Aorta (tissue), 5 donors: ENCODE measurements at regions not wholly inside any gene's neighbourhood (a gene's known extent, or its start where the extent isn't known, plus 50 kb on each side); places are given as distances from the start of the nearest gene placed in this dataset.

Experiments
- ATAC-seq: fragments of 200-7000 bp; cut with Tn5 transposase; one replicate; pipeline ENCODE4 v1.9.1; 2022; ENCODE audit warnings: moderate library complexity; ENCODE audit not compliant: low FRiP score
- DNase-seq, 2 donors: peaks; one replicate each; pipeline ENCODE4 v3.0.0-alpha.2; 2020
- H3K27ac ChIP-seq, 2 donors: one replicate each; pipeline ENCODE4 v1.5.1; 2013; ENCODE audit warnings: low read length in 2 of 2, mild to moderate bottlenecking in 2 of 2, moderate library complexity in 2 of 2, control low read depth in 1 of 2, inconsistent platforms in 1 of 2, low read depth in 1 of 2
- H3K27me3 ChIP-seq, 2 donors: one replicate each; pipeline ENCODE4 v1.6.1; 2013; ENCODE audit warnings: control low read depth in 1 of 2, low read length in 1 of 2, mild to moderate bottlenecking in 1 of 2, moderate library complexity in 1 of 2; ENCODE audit not compliant: insufficient read depth in 2 of 2, control insufficient read depth in 1 of 2
- H3K36me3 ChIP-seq, 2 donors: one replicate each; pipeline ENCODE4 v1.6.1; 2013; ENCODE audit warnings: control low read depth in 1 of 2, low read length in 1 of 2, mild to moderate bottlenecking in 1 of 2; ENCODE audit not compliant: insufficient read depth in 2 of 2, control insufficient read depth in 1 of 2
- H3K4me1 ChIP-seq, 2 donors: one replicate each; pipeline ENCODE4 v1.6.1; 2013; ENCODE audit warnings: low read length in 2 of 2, control low read depth in 1 of 2, mild to moderate bottlenecking in 1 of 2, moderate library complexity in 1 of 2; ENCODE audit not compliant: insufficient read depth in 2 of 2, control insufficient read depth in 1 of 2
- H3K4me3 ChIP-seq, 2 donors: one replicate each; pipeline ENCODE4 v1.5.1; 2013; ENCODE audit warnings: low read length in 2 of 2, control low read depth in 1 of 2, mild to moderate bottlenecking in 1 of 2
- H3K9me3 ChIP-seq: one replicate; pipeline ENCODE4 v1.6.1; 2013; ENCODE audit warnings: mild to moderate bottlenecking, low read length; ENCODE audit not compliant: control insufficient read depth
- WGBS, 2 donors: extraction: QIAGEN DNeasy Blood & Tissue Kit; methylation state at CpG; one replicate each; pipeline ENCODE4 v1.1.7; 2013; 5-methylcytosine and 5-hydroxymethylcytosine counted together
- intact Hi-C, 2 donors: fragments of 100-400 bp; cut with DNase I; formaldehyde crosslinking; loops; one replicate each; pipeline versions ENCODE4 v1.14.2 to v1.15.0; 2022
- donor health status: healthy with polysubstance abuse.
- donor health status: Bipolar disorder and iron deficiency.
- donor health status: DM: no; HTN: no; CAD: no.
- donor health status: DM: no; HTN: no; CAD: no.
- donor health status: DM: yes; HTN: yes; CAD: no.

DNA sequence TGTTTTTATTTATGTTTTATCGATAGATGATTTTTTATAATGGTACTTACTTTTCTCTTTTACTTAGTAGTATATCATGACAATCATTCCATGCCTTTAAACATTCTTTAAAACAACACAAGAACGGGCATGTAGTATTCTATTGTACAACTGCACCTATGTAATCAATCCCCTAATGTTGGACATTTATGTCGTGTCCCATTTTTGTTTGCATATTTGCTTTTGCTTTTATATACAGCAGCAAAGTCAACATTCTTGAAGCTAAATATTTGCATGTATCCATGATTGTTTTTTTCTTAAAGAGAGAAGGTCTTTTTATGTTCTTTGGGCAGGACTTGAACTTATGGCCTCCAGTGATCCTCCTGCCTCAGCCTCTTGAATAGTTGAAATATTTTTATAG is 527.0 kb upstream of the CLINT1 start:
- Histone ChIP-seq H3K27ac (no peak overlapping the region), H3K27me3 (no peaks in the 10 kb centered on the region), H3K9me3 (no peaks in the 10 kb centered on the region), H3K4me3 (no peak overlapping the region), H3K4me1 (peaks cover 0 to 4% of the 10 kb centered on the region in 2 donors), H3K36me3 (no peaks in the 10 kb centered on the region)
- WGBS, 2 donors = 95 to 98% methylated on average over 3 of the region's 3 CpGs
- intact Hi-C loops = no loop called here
- no peak for DNase-seq
- ATAC-seq = no peak

DNA sequence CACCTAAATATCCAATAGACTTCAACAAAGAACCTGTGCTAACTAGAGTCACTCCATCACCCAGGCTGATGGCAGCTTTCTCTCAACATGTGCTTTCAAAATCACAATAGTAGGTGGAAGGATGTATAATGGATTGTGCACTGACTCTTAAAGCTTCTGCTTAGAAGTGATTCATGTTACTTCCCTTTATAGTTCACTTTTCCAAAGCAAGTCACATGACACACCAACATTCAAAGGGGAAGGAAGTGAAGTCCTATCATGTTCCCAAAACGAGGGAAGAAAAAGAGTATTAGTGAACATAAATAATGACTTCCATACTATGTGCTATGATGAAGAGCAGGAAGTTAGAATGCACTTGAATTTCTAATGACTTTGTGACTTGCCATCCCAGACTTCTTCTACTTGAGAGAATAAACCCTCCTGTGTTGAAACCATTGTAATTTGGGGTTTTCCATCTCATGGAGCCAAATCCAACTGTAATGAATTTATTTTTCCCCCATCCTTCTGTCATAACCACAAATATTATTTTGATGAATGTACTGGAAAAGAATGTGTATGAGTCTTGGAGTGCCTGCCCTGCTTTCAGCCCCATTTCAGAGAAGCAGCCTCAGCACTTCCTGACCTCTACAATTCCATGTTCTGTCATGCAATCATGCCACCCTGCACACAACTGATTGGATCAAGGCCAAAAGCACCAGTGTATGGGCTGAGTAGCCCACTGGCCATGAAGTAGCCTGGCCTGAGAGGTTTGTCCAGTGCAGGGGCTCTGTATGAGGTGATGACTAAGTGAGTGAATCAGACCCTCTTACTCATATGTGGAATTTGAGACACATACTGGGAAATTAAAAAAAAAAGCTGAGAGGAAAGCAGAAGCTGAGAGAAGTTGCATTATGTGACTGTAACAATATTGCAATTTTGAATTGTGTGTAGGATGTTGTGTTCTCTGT is 525.9 kb upstream of the CLINT1 start:
- intact Hi-C loops = no loop called here
- H3K4me3 ChIP-seq = no peak overlapping the region
- peaks cover 0 to 4% of the 10 kb centered on the region in 2 donors for H3K4me1 ChIP-seq
- ATAC-seq = no peak
- 34 to 41% methylated on average over 1 of the region's 1 CpG for WGBS, 2 donors
- H3K36me3 ChIP-seq = no peaks in the 10 kb centered on the region
- H3K27ac ChIP-seq = peak overlapping the region; percentile 37 to 73
- no peaks in the 10 kb centered on the region for H3K27me3 ChIP-seq
- peak; percentile 69 to 75 for DNase-seq
- H3K9me3 ChIP-seq = no peaks in the 10 kb centered on the region

DNA sequence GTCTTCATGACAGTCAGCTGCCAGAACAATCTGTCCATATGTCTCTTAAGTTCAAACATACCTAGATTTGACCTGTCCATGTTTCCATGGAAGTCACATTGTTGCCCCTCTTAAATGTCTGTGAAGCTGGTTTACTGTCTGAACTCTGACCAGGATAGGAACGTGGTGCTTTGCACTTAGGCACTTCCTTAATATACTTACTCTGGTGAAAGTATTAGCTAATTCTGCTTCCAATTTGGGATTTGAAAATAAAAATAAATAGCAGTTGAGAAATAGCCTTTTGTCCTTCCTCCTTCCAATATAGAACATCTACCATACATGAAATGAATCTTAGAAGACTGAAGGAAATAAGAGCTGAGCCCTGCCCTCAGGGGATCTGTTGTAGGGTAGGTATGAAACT is 524.5 kb upstream of the CLINT1 start:
- H3K27ac ChIP-seq = no peak overlapping the region
- H3K36me3 ChIP-seq = no peaks in the 10 kb centered on the region
- ATAC-seq (no peak), DNase-seq (no peak)
- 73 to 74% methylated on average over 1 of the region's 1 CpG for WGBS, 2 donors
- intact Hi-C loops = no loop called here
- H3K27me3 ChIP-seq = no peaks in the 10 kb centered on the region
- no peaks in the 10 kb centered on the region for H3K9me3 ChIP-seq
- H3K4me3 ChIP-seq = no peak overlapping the region
- peaks cover 0 to 4% of the 10 kb centered on the region in 2 donors for H3K4me1 ChIP-seq

DNA sequence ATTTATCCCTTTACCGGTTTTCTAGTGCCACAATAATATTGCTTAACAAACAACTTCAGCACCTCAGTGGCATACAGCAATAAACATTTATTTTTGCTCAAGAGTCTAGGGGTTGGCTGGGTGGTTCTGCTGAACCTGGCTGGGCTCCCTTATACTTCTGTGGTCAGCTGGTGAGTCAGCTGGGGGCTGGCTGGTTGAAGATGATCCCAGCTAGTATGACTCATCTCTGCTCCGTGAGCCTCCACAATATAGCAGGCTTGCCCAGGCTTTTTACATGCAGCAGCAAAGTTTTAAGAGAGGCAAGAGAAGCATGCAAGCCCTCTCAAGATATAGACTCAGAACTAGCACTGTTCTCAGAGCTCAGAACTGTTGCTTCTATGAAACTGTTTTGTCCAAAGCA is 523.5 kb upstream of the CLINT1 start:
- Histone ChIP-seq H3K36me3 (no peaks in the 10 kb centered on the region), H3K27ac (no peak overlapping the region), H3K4me3 (no peak overlapping the region), H3K9me3 (no peaks in the 10 kb centered on the region), H3K4me1 (peaks cover 0 to 4% of the 10 kb centered on the region in 2 donors), H3K27me3 (peaks cover 0 to 2% of the 10 kb centered on the region in 2 donors)
- WGBS, 2 donors = 30 to 32% methylated on average over 2 of the region's 2 CpGs
- peak; percentile 83 to 89 for DNase-seq
- intact Hi-C loops = no loop called here
- ATAC-seq = peak; percentile 91

DNA sequence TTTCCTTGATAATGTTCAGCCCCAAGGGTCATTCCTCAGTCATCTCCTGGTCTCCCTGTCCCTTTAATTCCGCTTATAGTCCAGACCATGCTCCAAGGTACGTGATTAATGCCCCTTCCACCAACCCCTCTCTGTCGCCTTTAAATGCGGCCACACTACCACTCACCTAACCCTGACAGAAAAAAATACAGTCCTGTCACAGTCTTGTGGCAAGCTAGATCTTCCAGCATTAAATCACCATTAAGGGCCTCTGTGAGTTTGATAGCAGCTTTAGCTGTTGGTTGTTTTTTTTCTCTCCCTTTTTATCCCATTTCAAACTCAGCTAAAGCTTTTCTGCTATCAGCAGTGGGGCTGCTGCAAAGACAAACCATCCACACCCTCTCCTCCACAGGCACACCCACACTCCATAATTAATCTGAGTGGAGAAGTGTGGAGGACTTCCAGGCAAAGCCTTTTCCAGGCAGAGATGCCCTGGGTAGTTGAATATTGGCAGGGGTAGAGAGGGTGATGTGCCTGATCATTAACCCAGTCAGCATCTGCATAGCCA is 522.7 kb upstream of the CLINT1 start:
- 97 to 98% methylated on average over 4 of the region's 4 CpGs for WGBS, 2 donors
- Histone ChIP-seq H3K36me3 (no peaks in the 10 kb centered on the region), H3K4me1 (peaks cover 0 to 4% of the 10 kb centered on the region in 2 donors), H3K27ac (no peak overlapping the region), H3K4me3 (no peak overlapping the region), H3K27me3 (peaks cover 0 to 2% of the 10 kb centered on the region in 2 donors), H3K9me3 (no peaks in the 10 kb centered on the region)
- no peak for DNase-seq
- no peak for ATAC-seq
- intact Hi-C loops = no loop called here

DNA sequence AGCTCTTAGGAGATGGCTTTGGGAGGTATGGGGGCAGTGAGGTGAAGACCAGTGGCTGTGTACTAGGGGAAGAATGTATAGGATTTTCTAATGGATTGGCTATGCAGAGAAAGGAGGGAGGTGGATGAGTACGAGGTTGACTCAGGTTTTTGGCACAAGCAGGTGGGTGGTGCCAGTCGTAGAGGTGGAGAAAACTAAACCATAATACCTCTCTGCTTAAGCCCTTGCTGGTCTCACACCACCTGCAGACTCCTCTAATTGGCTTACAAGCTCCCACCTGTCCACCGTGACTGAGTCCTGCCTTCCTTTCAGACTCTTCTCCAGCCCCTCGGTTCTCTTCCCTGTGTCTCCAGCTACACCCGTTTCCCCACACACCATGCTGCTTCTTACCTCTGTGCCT is 521.7 kb upstream of the CLINT1 start:
- intact Hi-C loops = no loop called here
- no peak for ATAC-seq
- Histone ChIP-seq H3K36me3 (no peaks in the 10 kb centered on the region), H3K4me3 (no peak overlapping the region), H3K9me3 (no peaks in the 10 kb centered on the region), H3K27ac (no peak overlapping the region), H3K4me1 (peaks cover 0 to 4% of the 10 kb centered on the region in 2 donors), H3K27me3 (peaks cover 0 to 2% of the 10 kb centered on the region in 2 donors)
- 82 to 83% methylated on average over 5 of the region's 5 CpGs for whole genome bisulfite sequencing, 2 donors
- DNase-seq = no peak

DNA sequence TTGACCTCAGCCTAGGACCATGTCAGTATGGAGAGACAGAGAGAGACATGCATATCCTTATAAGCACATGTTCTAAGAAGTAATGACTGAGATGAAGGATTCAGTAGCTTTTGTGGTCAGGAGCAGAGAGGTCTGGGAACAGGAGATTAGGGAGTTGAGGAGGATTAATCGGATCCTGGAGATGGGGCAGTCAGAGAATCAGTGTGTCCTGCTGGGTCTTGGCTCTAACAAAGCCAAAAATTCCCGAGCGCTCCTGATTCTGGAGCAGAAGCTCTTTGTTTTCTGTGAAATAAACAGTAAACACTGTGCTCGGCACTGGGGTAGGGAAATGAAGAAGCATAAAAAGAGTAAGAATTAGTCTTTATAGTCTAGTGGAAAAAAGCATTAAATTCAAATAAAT is 520.0 kb upstream of the CLINT1 start:
- H3K9me3 ChIP-seq = no peaks in the 10 kb centered on the region
- peaks cover 0 to 2% of the 10 kb centered on the region in 2 donors for H3K27me3 ChIP-seq
- intact Hi-C loops = no loop called here
- no peak for ATAC-seq
- WGBS, 2 donors = 82 to 96% methylated on average over 4 of the region's 4 CpGs
- no peaks in the 10 kb centered on the region for H3K36me3 ChIP-seq
- DNase-seq = no peak
- no peak overlapping the region for H3K4me3 ChIP-seq
- no peak overlapping the region for H3K27ac ChIP-seq
- no peaks in the 10 kb centered on the region for H3K4me1 ChIP-seq

DNA sequence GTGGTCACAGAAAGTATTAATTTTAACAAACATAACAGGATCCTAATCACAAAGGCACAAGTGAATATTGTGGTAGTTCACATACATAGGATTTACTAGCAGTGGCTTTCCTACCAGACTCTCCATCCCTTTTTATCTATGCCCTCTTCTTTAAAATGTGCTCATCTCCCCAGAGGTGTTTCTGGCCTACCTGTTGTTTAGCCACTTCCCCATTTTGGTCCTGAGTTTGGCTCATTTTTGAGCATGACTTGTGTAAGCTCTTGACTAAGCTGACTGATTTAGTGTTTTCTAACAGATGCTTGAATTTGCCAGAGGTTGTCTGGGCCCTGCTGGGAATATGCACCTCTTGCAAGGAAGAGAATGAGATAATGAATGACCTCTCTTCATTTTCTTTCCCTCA is 517.7 kb upstream of the CLINT1 start:
- peaks cover 0 to 2% of the 10 kb centered on the region in 2 donors for H3K27me3 ChIP-seq
- H3K27ac ChIP-seq = no peak overlapping the region
- no peak overlapping the region for H3K4me3 ChIP-seq
- no peaks in the 10 kb centered on the region for H3K9me3 ChIP-seq
- no peaks in the 10 kb centered on the region for H3K4me1 ChIP-seq
- no peak for DNase-seq
- ATAC-seq = no peak
- intact Hi-C loops = no loop called here
- H3K36me3 ChIP-seq = no peaks in the 10 kb centered on the region

DNA sequence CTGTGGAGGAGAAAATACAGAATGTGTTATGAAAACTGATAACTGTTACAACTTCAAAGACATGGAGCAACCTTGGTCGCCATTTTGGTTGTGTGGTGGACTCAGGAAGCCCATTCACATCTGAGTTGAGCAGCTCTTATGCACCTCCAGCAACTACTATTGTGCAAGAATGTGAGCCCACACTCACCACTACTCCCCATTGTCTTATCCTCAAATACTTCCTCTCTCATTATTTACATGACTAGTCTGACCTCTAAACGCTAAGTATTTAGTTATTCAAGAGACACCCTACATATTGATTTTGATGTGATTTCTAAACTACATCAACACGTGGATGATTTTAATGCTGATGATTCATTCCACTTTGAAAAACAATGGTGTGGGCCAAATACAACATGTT is 516.6 kb upstream of the CLINT1 start:
- ATAC-seq (no peak), DNase-seq (no peak)
- Histone ChIP-seq H3K4me1 (no peaks in the 10 kb centered on the region), H3K4me3 (no peak overlapping the region), H3K27me3 (peaks cover 0 to 2% of the 10 kb centered on the region in 2 donors), H3K27ac (no peak overlapping the region), H3K9me3 (no peaks in the 10 kb centered on the region), H3K36me3 (no peaks in the 10 kb centered on the region)
- WGBS, 2 donors = 69 to 78% methylated on average over 3 of the region's 3 CpGs
- intact Hi-C loops = no loop called here
